ENCODE measurements at regions not wholly inside any gene's neighbourhood (a gene's known extent, or its start where the extent isn't known, plus 50 kb on each side); places are given as distances from the start of the nearest gene placed in this dataset.
"Not testable (repeated sequence)": the region's sequence is repeated elsewhere in the genome, so short reads cannot be mapped to it uniquely, and the experiment has no call there.

DNA sequence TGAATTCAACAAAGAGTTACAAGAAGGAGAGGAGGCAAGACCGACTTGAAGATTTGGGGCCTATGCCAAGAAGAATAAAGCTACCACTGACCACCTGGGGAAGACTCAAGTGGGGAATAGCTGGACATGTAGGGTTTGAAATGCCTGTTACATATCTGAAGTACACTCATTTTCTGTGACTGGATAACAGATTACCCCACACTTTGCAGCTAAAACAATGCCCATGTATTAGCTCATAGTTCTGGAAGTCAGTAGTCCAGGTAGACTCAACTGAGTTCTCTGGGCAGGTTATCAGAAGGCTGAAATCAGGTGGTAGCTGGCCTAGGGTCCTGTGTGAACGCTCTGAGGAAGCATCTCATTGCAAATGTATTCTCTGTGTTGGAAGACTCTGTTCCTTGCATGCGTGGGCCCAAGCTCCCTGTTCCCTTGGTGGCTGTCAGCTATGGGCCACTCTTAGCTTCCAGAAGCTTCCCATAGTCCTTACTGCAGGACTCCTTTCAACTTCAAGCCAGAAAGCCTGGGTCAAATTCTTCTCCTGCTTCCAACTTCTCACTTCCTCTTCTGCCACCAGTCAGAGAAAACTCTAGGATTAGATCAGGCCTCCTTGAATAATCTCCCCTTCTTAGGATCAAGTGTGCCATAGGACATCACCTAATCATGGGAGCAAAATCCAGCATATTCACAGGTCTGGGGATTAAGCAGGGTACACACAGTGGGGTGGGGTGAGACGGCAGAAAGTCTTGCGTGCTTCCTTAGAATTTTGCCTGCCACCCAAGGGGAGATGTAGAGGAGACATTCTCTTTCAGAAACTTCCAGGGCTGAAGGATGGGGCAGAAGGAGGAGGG lies 187.8 kb downstream of the SHQ1 start:
- DNase-seq: no peak

DNA sequence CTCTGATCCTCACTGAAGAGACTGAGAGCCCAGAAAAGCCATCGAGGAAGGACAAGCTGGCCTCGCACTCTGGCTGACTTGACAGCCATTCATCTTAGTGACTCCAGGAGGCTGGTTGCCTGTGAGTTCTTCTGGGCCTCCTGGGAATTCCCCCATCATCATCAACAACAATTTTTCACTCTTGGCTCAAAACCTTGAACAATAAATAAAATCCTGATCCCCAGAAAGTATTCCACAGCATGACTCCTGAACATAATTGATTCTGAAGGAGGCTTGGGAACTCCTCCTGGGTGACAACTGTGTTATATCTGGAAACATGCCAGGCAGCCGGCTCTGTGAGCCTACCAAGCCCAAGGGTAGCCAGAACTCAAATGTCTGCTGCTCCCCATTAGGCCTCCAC lies 188.6 kb downstream of the SHQ1 start:
- DNase-seq: no peak

DNA sequence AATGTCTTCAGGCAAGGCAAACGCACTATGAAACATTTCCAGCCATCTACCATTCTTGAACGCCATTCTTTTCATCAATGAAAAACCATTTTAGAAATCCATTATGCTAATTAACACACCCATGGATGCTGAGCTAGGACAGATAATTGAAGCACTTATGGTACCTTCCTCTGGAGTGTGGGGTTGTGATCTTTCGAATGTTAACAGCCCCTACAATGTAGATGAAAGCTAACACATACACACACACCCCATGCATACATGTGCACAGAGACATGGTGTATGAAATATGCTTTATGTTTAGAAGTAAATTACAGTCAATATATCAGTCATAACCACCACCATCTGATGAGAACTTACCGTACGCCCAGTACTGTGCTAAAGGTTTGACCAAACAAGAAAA lies 189.1 kb downstream of the SHQ1 start:
- DNase-seq: no peak

DNA sequence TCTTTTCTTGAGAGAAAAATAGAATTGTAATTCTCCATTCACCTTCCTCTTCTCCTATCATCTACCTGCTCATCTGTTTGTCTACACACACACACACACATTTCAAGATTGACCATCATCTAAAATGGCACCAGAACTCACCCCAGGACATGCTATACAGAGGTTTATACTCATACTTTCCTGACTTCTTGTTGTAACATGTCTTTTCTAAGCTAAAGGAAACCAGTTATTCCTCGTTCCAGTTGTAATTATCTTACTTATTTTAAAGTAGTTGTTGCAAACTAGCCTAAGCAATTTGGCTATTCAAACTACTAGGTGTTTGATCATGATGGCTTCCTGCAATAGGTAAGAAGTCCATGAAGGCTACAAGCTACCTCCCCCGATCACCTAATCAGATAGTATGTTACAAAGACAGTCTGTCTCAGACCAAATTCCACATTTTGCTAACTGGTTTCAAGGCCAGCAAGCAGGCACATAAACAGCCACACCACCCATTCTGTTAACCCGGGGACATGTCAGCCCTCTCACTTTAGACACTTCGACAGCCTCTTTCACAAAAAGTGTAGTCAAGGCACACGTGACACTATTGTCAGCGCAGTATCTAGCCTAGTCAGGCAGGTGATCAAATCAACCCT lies 189.7 kb downstream of the SHQ1 start:
- no peak for DNase-seq

DNA sequence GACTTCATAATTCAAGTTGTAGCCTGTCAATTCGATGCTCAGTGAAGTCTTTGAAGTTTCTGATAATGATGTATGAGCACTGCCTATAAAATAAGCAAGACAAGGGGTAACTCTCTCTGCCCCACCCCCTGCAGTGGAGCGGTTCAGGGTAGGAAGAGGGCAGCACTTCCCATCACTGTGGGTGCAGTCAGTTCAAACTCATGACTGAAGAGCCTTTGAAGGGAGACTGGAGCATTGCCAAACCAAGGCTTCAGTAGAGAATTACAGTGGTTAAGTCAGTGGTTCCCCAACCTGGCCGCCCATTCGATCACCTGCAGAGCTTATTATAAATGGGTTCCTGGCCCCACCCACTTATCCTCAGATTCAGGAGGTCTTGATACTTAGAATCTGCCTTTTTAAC lies 190.6 kb downstream of the SHQ1 start:
- DNase-seq: no peak

DNA sequence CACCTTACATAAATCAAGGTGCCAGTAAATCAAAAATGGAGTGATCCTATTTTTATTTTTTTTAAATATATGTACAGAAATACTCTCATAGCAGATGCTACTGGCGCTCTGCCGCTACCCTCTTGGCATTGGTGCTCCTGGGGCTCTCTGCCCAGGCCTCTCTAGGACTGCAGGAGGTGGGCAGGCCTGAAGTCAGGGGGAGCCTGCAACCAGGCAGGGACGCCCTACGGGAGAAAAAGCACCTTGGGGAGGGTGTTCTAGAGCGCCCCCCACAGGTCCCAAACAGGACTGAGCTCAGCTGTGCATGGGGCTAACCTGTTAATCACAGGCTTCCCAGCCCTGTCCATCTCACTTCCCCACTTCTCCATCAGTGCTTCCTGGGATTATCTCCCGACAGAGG lies 192.5 kb downstream of the SHQ1 start:
- no peak for DNase-seq

DNA sequence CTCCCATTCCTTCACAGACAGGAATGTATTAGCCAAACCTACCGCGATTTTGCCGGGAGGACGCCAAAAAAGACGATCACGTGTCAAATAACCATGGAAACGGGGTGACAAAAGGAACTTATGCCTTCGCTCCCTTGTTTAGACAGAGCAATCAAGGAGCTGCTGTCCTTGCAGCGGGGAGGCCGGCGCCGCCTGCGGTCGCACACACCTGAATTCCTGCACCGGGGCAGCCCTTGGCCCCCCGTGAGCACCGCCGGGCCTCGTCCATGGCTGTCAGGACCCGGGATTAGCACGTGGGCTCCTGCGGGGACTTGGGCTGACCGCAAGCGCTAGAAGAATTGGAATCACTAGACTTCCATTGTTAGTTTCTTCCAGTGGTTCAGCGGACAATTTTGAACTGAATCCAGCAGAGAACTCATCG lies 193.1 kb downstream of the SHQ1 start:
- peak; percentile 26 for DNase-seq

DNA sequence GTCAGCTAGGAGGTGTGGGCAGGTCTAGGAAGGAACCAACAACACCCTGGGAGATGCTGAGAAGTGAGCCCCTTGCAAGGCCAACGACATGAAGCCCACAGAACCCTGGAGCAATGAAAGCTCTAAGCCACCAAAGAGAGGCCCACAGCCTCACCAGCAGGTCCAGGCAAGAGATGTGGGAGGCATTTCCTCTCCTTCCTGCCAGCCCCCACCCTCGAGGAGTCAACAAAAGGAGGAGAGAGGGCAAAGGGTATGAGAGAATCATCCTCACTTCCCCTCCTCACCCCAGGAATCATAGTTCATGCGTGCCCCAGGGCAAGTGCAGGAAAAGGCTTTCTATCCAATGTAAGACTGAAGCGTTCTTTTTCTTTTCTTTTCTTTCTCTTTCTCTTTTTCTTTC lies 195.8 kb downstream of the SHQ1 start:
- no peak for DNase-seq

DNA sequence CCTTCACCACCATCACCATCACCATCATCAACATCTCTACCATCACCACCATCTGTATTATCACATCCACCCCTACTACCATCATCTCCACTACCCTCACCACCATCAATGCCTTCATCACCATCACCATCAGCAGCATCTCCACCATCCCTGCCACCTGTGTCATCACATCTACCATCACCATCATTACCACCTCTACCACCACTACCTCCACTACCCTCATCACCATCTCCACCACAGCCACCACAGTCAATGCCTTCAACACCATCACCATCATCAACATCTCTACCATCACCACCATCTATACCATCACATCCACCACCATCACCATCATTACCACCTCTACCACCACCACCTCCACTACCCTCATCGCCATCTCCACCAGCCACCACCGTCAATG lies 196.7 kb downstream of the SHQ1 start:
- DNase-seq: no peak

DNA sequence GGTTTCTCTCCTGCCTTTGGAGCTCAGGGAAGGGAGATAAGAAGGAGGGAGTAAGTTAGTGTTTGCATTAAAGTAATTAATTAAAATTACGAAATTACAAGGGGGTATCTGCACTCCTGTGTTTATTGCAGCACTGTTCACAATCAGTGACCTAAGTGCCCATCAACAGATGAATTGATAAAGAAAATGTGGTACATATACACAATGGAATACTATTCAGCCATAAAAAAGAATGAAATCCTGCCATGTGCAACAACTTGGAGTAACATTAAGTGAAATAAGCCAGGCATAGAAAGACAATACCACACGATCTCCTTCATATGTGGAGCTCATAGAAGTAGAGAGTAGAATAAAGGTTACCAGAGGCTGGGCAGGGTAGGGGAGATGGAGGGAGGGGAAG lies 202.0 kb downstream of the SHQ1 start:
- no peak for DNase-seq

DNA sequence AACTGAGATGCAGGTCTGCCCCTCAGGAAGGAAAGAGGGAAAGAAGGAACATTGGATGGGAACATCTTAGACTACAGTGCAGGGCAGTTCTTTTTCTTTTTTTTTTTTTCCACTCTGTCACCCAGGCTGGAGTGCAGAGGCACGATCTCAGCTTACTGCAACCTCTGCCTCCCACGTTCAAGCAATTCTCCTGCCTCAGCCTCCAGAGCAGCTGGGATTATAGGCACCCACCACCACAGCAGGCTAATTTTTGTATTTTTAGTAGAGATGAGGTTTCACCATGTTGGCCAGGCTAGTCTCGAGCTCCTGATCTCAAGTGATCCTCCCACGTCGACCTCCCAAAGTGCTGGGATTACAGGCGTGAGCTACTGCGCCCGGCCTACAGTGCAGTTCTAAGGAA lies 204.6 kb downstream of the SHQ1 start:
- not testable (repeated sequence) for DNase-seq

DNA sequence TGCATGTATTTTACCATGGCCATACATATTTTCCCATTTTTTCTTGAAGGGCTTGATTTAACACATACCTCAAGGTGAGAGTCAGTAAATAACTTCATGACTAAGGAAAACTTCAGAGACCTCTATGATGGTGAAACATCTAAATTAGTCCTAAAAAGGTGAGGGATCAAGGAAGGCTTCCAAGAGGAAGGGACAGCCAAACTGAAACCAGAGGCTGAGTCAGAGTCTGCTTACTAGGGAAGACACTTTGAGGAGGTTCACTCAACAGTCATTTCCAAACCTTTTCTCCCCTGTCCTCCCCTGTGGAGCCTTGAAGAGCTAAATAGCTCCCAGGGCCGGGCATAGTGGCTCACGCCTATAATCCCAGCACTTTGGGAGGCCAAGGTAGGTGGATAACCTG lies 206.6 kb downstream of the SHQ1 start:
- DNase-seq: no peak

DNA sequence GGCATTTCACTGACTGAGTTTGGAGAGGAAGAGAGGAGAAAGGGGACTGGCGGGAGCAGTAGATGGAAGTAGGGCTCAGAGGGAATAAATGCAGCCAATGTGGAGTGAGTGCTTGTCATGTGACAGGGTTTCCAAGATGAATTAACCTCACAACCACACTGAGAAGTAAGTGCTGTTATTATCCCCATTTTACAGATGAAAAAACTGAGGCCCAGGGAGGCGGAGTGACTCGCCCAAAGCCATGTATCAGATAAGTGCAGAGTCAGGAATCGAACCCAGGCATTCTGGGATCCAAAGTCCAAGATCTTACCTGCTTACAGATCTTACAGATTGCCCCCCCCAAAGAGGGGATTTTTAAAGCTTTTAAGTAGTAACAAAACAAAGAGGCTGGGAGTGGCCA lies 207.2 kb downstream of the SHQ1 start:
- no peak for DNase-seq

DNA sequence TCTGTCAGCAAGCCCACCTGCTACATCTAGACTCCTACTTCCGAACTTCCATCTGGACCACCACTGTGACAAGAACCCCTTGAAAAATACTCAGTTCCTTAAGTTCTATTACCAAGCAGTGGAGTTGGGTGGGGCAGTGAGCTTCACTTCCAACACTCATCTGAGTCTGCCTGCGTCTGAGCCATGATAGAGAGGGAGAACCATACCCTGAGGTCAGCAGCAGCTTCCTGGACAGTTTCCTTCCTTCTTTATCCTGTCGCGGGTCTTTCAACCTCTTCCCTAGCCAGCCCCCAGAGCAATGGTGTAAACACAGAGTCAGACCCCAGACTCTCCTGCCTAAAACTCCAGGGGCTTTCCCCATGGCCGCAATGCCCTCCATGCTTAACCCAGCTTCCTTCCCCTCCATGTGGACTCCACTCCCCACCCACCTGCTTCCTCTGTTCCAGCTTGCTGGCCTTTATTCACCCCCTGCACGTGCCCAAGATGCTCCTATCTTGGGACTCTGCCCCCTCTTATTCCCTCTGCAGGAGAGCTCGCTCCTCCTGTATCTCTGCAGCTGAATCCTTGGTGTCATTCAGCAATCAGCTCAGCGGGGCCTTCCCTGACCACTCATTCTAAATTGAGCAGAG lies 211.2 kb downstream of the SHQ1 start:
- DNase-seq: no peak

DNA sequence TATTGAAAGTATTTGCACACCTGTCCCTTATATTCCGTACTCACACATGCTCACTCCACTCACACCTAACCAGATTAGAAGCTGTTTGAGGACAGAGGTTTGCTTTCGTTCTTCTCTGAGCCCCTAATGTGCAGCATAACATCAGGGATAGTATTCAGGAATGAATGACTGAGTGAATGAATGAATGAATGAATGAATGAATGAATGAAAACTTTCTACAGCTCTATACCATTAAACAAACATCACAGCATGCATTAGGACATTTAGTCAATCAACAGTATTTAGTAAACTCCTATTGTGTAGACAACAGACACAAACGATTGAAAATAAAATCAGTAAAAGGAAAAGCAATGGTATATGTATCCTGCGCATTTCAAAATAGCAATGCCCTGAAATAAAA lies 212.7 kb downstream of the SHQ1 start:
- no peak for DNase-seq

DNA sequence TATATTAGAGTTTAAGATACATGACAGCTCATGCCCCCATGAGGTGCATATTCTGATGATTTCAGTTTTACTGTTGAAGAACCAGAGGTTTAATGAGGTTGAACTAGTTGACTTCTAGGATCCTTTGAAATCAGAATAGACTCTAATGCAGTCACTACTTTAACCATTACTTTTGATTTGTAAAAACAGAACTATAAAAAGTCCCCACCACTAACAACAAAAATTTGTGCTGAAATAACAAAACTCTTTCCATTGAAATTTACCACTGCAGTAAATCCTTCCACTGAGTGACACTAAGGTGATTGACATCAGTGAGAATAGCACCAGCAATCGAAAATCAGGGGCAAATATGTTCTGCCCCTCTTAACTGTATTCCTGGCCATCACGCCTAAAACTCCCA lies 214.1 kb downstream of the SHQ1 start:
- no peak for DNase-seq

DNA sequence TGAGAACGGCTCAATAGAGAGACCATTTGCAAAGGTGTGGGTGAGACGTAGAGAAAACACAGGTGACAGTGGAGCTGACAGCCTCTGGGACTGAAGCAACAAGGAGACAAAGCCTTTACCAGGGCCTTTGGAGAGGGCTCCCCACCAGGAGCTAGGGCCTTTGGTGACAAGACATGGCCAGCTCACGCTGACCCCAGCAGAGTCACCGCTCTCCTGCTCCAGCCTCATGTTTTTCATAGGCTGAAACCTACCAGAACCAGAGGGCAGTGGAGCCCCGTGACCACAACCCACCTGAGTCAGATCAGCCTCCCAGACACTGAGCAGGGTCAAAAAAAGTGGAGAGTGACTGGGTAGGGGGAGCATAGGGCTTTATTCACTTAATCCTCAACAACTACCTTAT lies 214.7 kb downstream of the SHQ1 start:
- no peak for DNase-seq

DNA sequence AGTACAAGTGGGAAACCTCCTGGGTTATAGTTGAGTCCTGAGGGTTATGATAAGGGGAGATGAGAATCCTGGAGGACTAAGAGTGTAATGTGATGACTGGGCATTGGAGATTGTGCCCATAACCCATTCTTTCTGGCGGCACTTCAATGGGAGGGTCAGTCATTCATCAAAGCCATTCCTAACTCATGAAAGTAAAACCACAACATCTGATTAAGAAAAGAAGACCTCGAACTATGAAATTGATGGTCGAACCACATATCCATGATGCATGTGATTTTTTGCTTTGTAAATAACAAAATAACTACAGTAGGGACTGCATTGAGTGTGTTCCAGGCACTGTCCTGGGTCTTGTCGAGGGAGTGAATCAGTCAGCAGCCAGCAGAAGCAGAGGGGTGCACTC lies 215.1 kb downstream of the SHQ1 start:
- DNase-seq: peak; percentile 34

DNA sequence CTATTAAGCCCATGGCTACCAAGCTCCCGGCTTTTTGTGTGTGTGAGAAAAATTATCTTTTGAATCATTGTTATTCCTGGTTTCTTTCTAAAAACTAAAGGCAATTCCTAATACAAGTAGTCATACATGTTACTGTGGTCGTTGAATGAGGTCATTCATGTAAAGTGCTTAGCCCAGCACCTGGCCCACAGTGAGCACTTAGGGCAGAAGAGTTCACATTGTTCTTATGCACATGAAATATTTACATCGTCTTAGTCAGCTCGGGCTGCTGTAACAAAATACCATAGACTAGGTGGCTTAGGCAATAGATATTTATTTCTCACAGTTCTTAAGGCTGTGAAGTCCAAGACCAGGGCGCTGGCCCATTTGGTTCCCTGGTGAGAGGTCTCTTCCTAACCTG lies 216.1 kb downstream of the SHQ1 start:
- no peak for DNase-seq

DNA sequence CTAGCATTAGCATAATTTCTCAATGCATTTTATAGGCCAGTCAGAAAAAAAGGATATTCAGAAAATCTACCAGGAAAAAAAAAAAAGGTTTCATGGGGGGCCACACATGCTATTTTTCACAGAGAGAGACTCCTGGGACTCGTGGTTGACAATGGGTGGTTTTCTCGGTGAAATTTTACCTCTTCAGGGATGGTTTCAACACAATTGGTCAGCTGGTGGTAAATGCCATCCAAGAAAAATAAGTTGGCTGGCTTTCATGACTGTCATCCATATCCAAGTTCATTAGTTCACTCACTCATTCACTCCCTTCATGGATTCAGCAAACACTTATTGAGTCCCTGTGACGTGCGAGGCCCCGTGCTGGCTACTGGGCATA lies 217.3 kb downstream of the SHQ1 start:
- no peak for DNase-seq

DNA sequence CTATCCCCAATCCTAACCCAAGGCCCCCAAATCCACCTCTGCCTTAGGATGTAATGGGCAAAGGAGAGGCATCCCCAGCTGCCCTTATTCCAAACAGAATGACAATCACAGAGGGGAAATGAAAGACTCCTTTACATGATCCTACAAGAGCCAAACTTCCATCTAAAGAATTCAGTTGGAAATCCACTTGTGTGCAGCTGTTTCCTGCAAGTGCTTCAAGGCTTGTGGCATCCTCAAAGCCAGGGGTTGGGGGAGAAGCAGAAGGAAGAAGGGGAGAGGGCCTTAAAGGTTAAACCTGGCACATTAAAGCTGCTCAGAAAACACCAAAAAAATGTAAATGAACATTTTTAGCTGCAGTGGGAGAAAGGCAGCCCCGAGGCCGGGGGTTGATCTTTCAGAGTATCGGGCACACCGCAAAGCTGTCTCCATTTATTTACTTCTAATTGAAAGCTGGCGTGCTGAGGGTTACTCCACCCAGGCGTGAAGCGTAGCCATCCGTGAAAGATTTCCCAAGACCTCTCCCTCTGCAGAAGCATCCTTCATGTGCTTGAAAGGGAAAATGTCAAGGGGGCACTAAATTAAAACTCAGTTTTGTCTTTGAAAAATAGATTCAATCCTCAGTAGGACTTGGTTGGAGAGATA lies 217.8 kb downstream of the SHQ1 start:
- peak; percentile 12 for DNase-seq

DNA sequence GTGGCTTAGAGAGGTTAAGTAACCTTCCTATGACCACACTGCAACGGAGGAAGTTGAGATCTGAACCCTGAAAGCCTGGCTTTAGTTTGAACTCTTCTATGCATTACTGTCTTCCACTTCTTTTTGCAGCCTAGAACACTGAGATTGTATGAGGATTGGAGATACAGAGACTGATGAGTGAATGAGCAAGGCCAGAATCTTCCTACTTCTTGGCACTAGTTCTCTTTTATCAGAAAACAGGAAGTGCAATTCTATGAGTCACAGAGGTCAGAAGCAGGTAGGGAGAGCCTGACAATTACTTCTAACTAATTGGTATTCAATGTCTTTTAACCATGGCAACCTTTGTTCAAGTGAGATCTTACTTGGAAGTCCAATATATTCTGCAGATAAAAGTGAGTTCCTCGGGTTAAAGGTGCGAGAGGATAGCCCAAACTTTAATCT lies 219.0 kb downstream of the SHQ1 start:
- DNase-seq: no peak

DNA sequence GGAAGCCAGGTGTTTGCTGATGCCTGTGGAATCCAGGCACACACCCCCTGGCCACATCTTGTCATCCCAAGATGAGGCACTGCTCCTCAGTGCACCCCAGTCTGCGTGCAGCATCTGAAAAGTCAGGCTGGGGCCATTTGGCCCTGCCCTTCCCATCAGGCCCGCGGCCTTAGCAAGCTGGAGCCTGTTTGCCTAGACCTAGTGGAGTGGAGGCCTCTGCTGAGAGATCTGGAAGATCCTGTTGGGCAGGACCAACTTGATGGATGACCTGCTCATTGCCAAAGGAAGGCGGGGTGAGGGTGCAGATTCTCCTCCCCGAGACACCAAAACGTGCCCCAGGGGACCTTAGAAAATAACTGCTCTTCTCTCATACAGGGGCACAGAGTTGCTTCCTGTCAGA lies 220.2 kb downstream of the SHQ1 start:
- DNase-seq: no peak

DNA sequence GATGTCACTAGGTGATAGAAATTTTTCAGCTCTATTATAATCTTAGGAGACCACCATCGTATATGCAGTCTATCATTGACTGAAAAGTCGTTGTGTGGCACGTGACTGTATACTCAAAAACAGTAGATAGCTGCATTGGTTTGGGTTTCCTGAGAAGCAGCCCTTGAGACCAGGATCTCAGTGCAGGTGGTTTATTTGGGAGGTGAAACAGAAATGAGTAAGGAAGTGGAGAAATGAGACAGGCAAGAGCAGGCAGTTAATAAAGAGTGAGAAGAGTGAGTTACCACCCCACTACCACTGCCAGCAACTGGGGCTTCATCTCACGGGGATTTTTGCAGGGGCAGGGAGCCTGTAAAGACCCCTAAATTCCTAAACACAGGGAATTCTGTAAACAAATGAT lies 221.0 kb downstream of the SHQ1 start:
- DNase-seq: no peak
